HG03025 (cell line): ENCODE measurements at regions not wholly inside any gene's neighbourhood (a gene's known extent, or its start where the extent isn't known, plus 50 kb on each side); places are given as distances from the start of the nearest gene placed in this dataset.
"Not testable (repeated sequence)": the region's sequence is repeated elsewhere in the genome, so short reads cannot be mapped to it uniquely, and the experiment has no call there.

Experiments
- ATAC-seq: cut with Tn5 transposase; IDR thresholded peaks from one replicate; pipeline ENCODE4 v1.9.1; 2021; ENCODE audit warnings: mild to moderate bottlenecking, moderate library complexity; ENCODE audit not compliant: unreplicated experiment, low FRiP score

GRCh38 chr4:128422296-128422695 is 134.7 kb upstream of the PGRMC2 start:
- not testable (repeated sequence) for ATAC-seq

- no peak for ATAC-seq
Measured at GRCh38 chr4:128416921-128417320, 129.3 kb upstream of the PGRMC2 start.

- no peak for ATAC-seq
Measured at GRCh38 chr4:128410037-128410436, 122.4 kb upstream of the PGRMC2 start.

GRCh38 chr4:128403586-128403985 is 116.0 kb upstream of the PGRMC2 start:
- no peak for ATAC-seq

GRCh38 chr4:128394778-128395177 is 107.2 kb upstream of the PGRMC2 start:
- no peak for ATAC-seq

GRCh38 chr4:128393101-128393704 is 105.6 kb upstream of the PGRMC2 start:
- no peak for ATAC-seq

- ATAC-seq: no peak
Measured at GRCh38 chr4:128390475-128390996, 102.9 kb upstream of the PGRMC2 start.

GRCh38 chr4:128388796-128389195 is 101.2 kb upstream of the PGRMC2 start:
- no peak for ATAC-seq

GRCh38 chr4:128388352-128388630 is 100.7 kb upstream of the PGRMC2 start:
- ATAC-seq: no peak

- ATAC-seq: no peak
Measured at GRCh38 chr4:128387600-128388351, 100.2 kb upstream of the PGRMC2 start.

- ATAC-seq: no peak
Measured at GRCh38 chr4:128386761-128387599, 99.4 kb upstream of the PGRMC2 start.

GRCh38 chr4:128385683-128386304 is 98.2 kb upstream of the PGRMC2 start:
- no peak for ATAC-seq

- no peak for ATAC-seq
Measured at GRCh38 chr4:128384765-128385598, 97.4 kb upstream of the PGRMC2 start.

GRCh38 chr4:128384091-128384520 is 96.5 kb upstream of the PGRMC2 start:
- no peak for ATAC-seq

GRCh38 chr4:128381748-128382559 is 94.3 kb upstream of the PGRMC2 start:
- ATAC-seq: no peak

- ATAC-seq: no peak
Measured at GRCh38 chr4:128380306-128380705, 92.7 kb upstream of the PGRMC2 start.

GRCh38 chr4:128379860-128380259 is 92.2 kb upstream of the PGRMC2 start:
- ATAC-seq: no peak

- no peak for ATAC-seq
Measured at GRCh38 chr4:128378668-128379067, 91.1 kb upstream of the PGRMC2 start.

GRCh38 chr4:128376958-128377357 is 89.3 kb upstream of the PGRMC2 start:
- ATAC-seq: no peak
